AG08395 (cell line): ENCODE measurements at regions not wholly inside any gene's neighbourhood (a gene's known extent, or its start where the extent isn't known, plus 50 kb on each side); places are given as distances from the start of the nearest gene placed in this dataset.

ENCODE experiments used
- DNase-seq: peaks from one replicate; pipeline ENCODE4 v3.0.0; 2012; ENCODE audit warnings: mixed read lengths, low spot score

DNA sequence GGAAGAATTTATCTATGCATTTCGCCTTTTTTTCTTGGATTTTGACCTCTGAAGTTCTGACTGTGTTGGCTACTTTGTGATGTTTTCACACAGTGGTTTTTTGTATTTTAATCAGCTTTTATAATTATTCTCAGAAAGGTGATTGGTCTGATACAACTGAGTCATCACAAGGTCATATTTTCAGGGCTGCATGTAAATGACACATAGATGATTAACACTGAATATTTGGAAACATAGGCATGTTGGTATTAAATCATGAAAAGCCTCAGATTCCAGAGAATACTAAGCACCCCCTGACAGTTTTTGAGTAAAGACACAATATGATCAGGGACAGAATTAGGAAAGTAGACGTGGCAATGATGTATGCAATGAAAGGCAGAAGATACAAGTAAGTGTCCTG, 175.5 kb upstream of the SLCO3A1 start:
- DNase-seq, result no peak

DNA sequence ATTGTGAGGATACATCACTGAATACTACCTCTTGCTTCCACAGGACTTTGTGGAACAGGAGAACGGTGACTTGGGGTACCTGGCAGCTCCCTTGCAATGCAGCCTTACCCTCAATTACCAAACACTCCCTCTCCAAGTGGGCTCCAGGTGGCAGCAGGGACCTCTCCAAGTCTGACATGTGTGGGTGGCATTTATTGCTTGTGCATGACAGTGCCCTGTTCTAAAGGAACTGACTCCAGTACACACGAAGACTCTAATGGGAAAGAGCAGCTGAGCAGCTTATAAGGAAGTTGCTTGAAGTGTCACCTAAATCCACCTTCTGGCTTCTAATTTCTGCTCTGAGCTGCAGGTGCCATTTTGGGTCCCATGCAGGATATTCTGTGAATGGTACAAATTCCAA, 174.1 kb upstream of the SLCO3A1 start:
- no peak for DNase-seq

DNA sequence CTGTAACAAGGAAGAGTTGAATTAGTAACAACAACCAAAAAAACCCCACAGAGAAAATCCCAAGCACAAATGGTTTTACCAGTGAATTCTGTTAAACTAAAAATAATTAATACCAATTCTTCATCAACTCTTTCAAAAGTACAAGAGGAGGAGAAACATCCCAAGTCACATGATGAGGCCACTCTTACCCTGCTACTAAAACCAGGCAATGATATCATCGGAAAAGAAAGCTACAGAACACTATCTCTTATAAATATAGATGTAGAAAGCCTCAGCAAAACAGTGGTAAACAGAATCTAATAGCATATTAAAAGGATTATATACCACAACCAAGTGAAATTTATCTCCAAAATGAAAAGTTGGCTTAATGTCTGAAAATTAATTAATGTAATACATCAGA, 168.1 kb upstream of the SLCO3A1 start:
- no peak for DNase-seq

DNA sequence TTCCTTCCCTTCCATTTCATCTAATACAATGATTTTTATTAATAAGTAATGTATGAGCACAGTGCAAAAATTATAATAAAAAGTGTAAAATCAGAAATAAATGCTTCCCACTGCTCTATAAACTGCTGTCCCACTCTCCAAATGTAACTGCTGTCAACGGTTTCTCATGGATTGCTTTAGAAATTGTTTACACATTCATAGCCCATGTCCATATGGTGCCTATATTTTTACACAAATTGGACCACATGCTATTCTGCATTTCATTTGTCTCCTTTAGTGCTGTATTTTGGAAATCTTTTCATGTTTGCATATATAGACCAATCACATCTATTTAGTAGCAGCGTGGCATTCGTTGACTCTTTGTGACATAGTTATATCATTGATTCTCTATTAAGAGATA, 164.7 kb upstream of the SLCO3A1 start:
- no peak for DNase-seq

DNA sequence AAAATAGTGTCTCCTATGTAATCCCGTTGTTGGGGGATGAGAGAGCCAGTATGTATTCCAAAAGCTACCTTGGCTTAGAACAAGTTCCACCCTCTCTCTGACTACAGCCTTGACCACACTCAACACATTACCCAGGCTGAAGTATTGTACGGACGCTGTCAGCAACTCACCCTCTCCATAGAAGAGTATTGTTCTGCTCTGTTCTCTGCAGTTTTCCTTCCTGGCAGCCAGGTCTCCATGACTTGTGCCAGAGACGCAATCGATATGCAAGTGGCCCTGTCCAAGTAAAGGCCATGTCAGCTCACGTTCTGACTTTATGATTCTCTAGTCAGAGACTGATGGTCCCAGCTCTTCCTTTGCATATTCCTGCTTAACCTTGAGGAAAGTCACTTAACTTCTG, 164.1 kb upstream of the SLCO3A1 start:
- DNase-seq, result no peak

DNA sequence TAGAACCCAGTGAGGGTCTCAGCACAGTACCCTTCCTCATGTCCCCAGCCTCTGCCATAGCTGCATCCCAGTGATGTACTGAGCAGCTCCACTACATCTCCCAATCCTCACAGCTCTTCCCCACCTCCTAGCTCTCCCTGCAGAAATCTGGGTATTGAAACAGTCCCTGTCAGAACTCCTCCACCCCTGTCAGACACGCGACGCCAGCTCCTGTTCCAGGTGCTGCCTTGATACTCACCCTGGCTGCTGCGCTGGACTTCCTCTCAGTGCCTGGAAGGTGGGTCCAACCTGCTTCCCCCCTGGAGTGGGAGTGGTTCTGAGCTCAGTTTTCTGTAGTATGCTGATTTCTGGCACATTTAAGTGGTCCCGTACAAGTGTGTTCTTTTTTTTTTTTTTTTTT, 160.9 kb upstream of the SLCO3A1 start:
- DNase-seq, result no peak

DNA sequence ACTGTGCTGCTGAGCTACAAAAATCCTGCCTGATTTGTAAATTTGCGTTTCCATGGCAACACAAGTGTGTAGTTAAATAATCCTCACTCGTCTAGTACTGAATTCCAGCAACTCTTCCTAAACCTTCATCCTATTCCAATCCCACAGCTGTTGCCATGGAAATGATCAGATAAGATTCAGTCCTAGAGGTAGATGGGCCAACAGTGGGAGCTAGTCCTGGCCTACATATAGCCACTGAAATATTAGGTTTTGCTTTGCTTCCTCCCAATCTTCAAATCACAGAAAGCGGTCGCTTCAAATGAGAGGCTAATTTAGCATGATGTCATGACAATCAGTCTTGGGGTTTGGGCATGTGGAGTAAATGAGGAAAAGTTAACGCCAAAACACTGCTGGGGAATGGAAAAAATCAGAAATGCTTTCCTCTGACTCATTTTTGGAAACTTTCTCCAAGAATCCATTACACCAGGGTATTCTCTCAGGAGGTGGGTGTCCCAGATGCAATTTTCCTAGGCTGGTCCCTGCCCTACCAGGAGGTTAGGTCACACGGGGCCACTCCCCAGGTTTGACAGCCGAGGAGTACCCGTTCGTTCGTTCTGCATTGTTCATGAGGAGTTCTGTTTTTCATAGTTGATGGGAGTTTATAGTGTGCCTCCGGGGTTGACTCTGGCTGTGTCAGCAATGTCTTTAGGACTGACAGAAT, 159.2 kb upstream of the SLCO3A1 start:
- DNase-seq, result peak; percentile 60

DNA sequence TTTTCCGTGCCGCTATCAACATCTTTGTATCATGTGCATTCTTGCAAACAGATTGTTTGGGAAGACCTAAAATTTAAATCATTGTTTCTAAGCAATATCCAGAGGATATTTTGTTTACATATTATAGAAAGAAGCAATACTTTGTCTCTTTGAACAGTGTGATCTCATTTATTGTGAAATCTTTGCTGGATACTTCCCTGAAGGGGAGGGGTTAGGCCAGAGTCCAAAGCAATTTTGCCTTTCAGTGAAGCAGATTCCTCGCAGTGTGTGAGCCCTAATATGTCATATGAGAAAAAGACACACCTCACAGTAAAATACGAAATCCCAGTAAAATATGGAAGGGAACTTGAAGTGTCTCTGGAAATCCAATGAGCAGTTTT, 158.7 kb upstream of the SLCO3A1 start:
- DNase-seq, result peak; percentile 65

DNA sequence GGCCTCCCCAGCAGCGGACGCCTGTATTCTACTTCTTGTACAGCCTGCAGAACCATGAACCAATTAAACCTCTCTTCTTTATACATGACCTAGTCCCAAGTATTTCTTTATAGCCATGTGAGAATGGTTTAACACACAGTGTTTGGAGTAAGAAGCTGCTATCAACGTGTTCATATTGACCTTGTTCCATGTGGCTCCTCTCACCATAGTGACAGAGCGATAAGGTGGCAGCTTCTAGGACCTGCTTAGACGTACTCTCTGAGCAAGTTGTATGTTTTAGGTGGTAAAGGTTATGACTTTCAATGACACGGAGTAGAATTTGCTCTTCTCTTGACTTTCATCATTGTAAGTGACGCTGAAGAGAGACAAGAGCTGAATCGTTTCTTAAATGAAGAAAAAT, 157.7 kb upstream of the SLCO3A1 start:
- no peak for DNase-seq

DNA sequence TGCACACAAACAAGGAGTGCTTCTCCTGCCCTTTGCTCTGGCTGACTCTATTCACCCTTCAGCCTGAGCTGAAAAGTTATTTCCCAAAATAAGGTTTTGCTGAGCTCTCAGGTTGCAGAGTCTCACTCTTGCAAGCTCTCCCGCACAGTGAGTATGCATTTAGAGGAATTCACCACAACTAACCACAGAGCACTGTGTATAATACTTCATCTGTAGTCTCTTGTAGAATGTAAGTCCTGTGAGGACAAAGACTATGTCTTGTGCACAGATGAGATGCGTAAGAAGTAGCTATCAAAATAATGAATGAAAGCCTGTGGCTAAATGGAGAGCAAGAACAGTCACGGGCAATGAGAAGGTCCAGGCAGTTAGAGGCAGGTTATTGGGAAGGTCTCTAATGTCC, 156.5 kb upstream of the SLCO3A1 start:
- no peak for DNase-seq

DNA sequence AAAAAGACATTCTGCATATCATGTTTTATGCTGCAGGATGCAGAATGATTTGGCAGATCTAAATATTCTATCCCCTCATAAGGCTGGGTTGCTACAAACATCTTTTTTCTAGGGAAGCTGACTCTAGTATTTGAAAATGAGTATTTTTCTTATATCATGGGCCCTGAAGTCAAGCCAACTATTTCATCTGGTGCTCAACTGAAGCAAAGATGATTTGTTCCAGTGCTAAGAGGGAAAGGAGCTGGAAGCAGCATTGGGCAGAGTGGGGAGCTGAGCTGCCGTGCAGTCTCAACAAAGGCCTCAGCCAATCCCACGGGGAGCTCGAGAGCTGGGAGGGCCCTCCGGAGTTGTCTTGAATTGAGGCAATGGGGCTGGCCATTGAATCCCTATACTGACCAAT, 155.3 kb upstream of the SLCO3A1 start:
- DNase-seq, result no peak

DNA sequence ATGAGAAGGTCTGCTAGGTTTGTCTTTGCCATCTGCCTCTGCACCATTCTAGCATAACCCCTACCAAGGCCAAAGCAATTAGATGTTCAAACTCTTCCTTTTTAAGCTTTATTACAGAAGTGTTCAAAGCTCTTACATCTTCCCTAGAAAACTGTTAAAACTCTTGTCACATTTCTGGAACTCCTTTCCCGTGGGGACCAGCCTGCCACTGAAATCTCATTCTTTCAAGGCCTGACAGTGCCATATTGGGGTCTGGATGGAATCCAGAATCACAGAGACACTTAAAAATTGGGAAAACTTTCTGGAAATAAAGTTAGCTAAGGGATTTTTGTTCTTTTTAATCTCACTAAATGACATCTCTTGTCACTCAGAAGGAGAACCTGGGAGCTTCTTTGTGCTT, 153.8 kb upstream of the SLCO3A1 start:
- DNase-seq, result no peak

DNA sequence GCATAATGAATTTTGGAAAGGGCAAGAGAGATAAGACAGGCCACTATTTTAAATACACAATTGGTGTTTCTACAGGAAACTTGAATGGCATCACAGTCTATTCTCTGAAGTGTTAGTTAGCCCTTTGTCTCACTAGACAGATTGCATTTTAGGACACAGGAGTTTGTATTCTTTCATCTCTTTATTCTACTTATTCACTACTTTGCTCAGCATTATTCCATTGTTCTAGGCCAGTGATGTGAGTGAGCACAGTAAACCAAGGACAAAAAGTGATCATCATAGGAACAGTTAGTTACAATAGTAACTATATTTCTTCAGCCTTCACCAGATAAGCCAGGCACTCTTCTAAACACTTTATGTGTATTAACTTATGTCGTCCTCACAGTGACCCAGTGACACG, 150.2 kb upstream of the SLCO3A1 start:
- DNase-seq, result no peak

DNA sequence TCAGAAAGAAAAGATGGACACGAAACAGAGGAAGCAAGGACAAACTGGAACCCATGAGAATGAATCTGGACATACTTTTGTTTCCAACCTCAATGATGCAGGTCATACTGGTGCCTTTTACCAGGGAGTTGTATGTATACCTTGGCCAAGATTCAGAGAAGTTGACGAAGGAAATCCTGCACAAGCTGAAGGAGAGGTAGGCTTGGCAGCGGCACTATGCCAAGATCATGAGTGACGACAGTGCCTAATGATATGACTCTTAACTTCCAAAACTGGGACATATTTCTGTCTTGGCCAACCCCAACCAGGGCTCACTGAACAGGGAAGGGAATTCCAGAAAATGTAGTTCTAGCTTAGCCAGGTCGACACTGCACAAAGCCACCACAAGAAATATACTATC, 149.2 kb upstream of the SLCO3A1 start:
- no peak for DNase-seq

DNA sequence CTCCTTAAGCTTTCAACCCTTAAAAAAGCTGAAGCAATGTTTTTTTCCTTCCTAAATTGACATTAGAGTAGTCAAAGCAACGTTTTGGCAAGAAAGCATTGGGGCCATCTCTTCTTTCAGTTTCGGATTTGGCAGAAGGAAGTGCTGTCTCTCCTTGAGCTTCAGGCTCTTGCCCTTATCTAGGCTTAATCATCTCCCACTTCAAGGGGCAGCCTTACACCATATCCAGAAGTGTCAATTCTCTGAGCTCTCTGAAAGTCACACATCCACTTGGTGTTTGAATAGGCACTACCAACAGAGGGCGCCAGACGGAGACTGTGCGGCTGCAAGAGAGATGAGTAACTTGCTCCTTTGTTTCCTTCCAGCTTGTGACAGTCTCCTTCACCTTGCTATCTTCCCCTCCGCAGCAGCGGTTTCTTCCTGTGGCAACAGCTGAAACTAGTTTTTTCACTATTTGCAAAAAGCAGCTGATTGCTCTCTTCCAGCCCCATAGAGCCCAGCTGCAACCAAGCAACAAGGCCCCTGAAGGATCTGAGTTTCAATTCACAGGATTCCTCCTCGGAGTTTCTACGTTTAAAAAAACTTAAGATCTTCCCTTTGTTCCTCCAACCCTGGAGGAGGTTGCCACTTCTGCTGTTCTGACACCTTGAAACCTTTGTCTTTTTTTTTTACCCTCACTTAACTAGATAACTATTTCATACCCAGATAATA, 147.0 kb upstream of the SLCO3A1 start:
- peak; percentile 79 for DNase-seq

DNA sequence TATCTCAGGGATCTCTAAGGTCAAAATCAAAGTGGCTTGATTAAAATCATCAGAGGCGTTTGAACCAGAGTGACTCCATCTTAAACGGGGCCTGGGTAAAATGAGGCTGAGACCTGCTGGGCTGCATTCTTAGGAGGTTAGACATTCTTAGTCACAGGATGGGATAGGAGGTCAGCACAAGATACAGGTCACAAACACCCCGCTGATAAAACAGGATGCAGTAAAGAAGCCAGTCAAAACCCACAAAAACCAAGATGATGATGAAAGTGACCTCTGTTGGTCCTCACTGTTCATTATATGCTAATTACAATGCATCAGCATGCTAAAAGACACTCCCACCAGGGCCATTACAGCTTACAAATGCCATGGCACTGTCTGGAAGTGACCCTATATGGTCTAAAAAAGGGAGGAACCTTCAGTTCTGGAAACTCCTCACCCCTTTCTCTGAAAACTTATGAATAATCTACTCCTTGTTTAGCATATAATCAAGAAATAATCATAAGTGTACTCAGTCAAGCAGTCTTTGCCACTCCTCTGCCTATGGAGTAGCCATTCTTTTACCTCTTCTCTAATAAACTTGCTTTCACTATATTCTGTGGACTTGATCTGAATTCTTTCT, 143.3 kb upstream of the SLCO3A1 start:
- DNase-seq, result no peak

DNA sequence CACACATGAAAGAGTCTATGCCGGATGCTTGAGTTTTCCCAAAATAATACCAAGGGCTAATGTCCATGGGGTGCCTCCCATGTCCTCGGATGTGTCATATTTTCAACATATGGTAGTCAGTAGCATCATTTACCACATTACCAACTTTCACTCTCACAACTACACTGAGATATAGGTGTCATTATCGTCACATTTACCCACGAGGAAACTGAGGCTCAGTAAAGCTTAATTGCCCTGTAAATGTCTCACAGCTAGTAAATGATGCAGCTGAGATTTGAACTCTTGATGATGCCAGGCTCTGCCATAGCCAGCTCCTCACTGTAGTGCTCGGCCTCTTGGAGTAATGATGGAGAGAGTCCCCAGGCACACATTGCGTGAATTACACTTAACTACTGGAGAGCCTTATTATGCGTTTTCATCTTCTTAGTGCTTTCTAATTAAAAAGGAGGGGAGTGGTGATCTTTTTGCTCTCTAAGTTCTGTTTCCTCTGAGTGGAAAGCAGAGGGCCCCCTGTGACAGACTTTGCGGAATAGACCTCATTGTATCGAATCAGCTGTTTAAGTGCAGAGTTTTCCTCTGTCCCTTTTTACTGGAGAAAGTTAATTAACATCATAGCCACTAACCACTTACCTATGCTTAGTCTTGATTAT, 142.0 kb upstream of the SLCO3A1 start:
- DNase-seq, result no peak

DNA sequence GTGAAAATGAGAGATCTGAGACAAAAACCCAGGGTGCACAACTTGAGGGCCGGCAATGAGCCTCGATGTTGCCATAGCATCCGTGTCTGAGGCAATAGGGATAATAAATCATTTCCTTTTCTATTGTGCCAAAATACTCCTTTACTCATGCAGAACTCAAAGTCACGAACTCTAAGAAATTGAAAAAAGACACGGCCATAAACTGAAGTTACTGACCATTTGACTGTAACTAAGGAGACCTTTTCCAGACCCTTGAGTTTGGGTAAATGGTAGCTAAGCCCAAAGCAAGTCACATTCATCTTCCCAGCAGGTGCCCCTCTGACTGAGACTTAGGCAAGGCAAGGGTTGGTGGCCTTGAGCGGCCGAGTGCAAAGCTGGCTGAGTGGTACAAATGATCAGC, 141.2 kb upstream of the SLCO3A1 start:
- DNase-seq, result no peak

DNA sequence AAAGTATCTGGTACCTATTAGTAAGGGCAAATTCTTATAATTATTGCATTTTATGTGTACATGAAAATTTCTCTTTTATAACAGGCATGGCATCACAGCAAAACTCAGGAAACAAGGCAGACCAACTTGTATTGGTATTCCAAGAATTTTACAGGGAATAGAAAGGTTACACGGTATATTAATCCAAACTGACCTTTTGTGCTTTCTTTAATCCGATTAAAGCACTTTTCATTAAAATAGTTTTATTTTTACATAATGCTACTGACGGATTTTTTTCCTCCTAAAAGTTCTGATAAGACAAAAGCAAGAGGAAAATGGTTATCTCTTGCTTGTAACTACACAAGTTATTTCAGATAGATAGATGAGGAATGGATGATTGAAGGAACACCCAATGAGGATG, 137.0 kb upstream of the SLCO3A1 start:
- DNase-seq, result no peak

DNA sequence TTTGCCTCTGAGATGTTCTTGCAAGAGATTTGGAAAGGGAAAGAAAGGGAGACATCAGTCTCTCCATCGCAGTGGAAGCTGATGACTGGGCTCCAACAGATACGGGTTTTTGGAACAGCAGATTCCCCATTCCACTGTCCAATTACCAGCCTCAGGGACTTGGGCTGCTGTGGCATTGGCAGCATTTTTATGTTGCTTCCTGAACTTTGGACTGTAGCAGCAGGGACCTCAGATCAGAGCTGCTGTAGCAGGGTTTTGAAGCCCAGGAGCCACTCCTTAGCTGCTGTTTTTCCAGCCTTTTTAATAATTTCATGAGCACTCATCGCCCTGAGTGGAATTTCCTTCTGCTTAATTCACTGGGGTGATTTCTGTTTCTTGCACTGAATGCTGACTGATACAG, 135.7 kb upstream of the SLCO3A1 start:
- no peak for DNase-seq

DNA sequence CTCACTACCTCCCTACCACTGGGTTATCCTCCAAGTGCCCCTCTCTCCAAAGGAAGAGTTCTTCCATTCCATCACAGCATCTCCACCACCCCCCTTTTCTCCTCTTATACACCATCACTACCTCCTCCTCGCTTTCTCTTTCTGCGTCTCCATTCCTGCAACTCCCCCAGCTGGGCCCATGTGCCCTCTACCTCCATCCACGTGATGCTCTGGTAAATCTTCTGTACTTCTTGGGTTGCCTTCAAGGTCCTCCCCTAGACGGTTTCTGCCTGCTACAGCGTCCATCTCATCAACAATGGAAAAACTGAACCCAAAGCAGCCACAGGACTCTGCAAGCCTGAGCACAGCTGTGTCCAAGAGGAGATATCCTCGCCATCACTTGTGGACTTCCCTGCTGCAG, 129.5 kb upstream of the SLCO3A1 start:
- DNase-seq, result no peak

DNA sequence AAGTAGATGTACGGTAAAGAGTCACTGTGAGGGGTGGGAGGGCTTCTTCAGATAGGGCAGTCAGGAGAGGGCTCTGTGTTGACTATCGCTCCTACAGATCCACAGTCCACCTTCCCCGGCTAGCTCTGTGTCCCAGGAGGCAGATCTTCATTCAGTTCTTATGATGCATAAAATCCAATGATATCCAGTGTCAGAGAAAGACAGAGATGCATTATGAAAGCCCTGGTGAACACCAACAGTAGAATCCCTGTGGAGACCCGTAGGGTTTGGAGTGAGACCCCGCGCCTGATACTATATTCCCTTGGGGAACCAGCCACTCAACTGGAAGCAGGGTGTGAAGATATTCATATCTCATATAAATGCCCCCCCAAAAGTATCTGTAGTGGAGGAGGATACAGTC, 119.8 kb upstream of the SLCO3A1 start:
- DNase-seq, result no peak

DNA sequence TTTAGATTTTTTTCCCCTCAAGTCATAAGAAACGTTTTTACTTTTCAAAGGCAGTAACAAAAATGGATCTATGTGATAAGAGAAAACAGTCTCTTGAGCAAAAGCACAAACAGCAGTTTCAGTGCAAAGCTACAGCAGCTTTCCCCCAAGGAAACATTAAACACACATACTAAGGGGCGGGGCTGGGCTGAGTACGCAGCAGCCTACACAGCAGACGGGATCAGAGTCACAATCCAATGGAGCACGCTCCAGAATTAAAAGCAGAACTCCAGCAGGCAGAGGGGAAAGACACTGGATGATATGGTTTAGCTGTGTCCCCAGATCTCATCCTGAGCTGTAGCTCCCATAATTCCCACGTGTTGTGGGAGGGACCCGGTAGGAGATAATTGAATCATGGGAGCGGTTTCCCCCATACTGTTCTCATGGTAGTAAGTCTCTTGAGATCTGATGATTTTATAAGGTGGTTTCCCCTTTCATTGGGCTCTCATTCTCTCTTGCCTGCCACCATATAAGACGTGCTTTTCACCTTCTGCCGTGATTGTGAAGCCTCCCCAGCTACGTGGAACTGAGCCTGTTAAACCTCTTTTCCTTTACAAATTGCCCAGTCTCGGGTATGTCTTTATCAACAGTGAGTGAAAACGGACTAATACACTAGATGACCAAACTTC, 116.2 kb upstream of the SLCO3A1 start:
- no peak for DNase-seq
